Karpas-422 (cell line): ENCODE measurements at regions not wholly inside any gene's neighbourhood (a gene's known extent, or its start where the extent isn't known, plus 50 kb on each side); places are given as distances from the start of the nearest gene placed in this dataset.

ENCODE experiments used
- DNase-seq: peaks from one replicate; pipeline ENCODE4 v3.0.0-alpha.2; 2015
- H2AFZ ChIP-seq: fragments of 200-600 bp; sonication (generic); 2 replicates; pipeline ENCODE4 v1.6.1; 2014; ENCODE audit warnings: antibody characterized with exemption, low read length, mixed read lengths
- H3K27ac ChIP-seq: fragments of 200-600 bp; sonication (generic); 2 replicates; pipeline ENCODE4 v1.5.1; 2014; ENCODE audit warnings: mild to moderate bottlenecking, low read length, moderate library complexity
- H3K27me3 ChIP-seq: fragments of 200-600 bp; sonication (generic); 2 replicates; pipeline ENCODE4 v1.6.1; 2014; ENCODE audit warnings: low read length, mixed read lengths
- H3K36me3 ChIP-seq: fragments of 200-600 bp; sonication (generic); 2 replicates; pipeline ENCODE4 v1.6.1; 2014; ENCODE audit warnings: low read length, mixed read lengths; ENCODE audit not compliant: insufficient read depth
- H3K4me1 ChIP-seq: fragments of 200-600 bp; sonication (generic); 2 replicates; pipeline ENCODE4 v1.6.1; 2014; ENCODE audit warnings: mild to moderate bottlenecking, low read length, mixed read lengths
- H3K4me2 ChIP-seq: fragments of 200-600 bp; sonication (generic); 2 replicates; pipeline ENCODE4 v1.6.1; 2014; ENCODE audit warnings: low read length, low read depth, mild to moderate bottlenecking; ENCODE audit not compliant: poor library complexity, severe bottlenecking
- H3K4me3 ChIP-seq: fragments of 200-600 bp; sonication (generic); 2 replicates; pipeline ENCODE4 v1.5.1; 2014; ENCODE audit warnings: mild to moderate bottlenecking, antibody characterized with exemption, low read length, mixed read lengths
- H3K79me2 ChIP-seq: fragments of 200-600 bp; sonication (generic); 2 replicates; pipeline ENCODE4 v1.6.1; 2014; ENCODE audit warnings: mild to moderate bottlenecking, low read length, mixed read lengths
- H3K9ac ChIP-seq: fragments of 200-600 bp; sonication (generic); 2 replicates; pipeline ENCODE4 v1.6.0; 2014; ENCODE audit warnings: low read length
- H3K9me2 ChIP-seq: fragments of 200-600 bp; sonication (generic), shearing (Covaris generic); replicated peaks from 2 replicates; pipeline ENCODE4 v1.6.0; 2014; ENCODE audit warnings: mild to moderate bottlenecking, low read length, moderate library complexity; ENCODE audit not compliant: insufficient read depth
- H3K9me3 ChIP-seq: fragments of 300-700, 200-600 bp; sonication (generic); 2 replicates; pipeline ENCODE4 v1.6.1; 2014; ENCODE audit warnings: low read length, mixed read lengths
- H4K20me1 ChIP-seq: fragments of 200-600 bp; sonication (generic); 2 replicates; pipeline ENCODE4 v1.6.1; 2014; ENCODE audit warnings: mild to moderate bottlenecking, antibody characterized with exemption, low read length, low read depth; ENCODE audit not compliant: insufficient read depth

DNA sequence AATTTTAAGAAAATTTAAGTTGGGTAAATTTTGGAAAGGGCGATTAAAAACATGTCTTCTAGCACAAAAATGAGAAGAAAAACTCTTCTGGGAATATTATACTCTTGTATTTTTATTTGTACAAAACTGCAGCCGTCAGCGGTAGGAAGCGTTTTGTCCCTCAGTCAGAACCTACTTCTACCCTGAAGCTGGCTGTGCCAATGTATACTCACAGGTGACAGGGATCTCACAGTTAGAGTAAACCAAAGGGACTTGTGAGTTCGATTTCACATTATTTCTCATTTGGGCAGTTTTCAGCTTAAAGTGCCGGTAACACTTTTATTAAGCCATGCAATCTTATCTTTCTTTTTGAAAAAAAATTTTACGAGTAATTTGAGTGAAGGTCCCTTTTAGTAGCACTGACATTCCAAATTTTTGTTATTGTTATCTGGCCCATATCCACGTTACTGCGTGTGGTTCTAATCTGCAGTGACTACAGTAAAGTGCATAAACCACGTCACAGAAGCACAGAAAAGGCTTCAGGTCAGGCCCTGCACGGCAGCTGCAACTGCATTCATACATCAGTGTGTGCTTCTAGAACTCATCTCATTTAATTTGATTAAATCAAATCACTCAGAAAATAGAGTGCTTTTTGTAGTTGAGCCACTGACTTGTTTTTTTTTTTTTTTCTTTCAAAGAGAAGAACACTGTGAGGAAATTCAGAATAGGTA is 387.3 kb downstream of the LIG4 start:
- no peaks in the 10 kb centered on the region for H3K27me3 ChIP-seq
- H3K4me1 ChIP-seq = no peaks in the 10 kb centered on the region
- H3K4me2 ChIP-seq = no peak overlapping the region
- H3K27ac ChIP-seq = no peak overlapping the region
- H3K79me2 ChIP-seq = no peaks in the 10 kb centered on the region
- no peaks in the 10 kb centered on the region for H3K36me3 ChIP-seq
- DNase-seq = no peak
- no peaks in the 10 kb centered on the region for H4K20me1 ChIP-seq
- no peaks in the 10 kb centered on the region for H3K9me2 ChIP-seq
- no peak overlapping the region for H2AFZ ChIP-seq
- no peak overlapping the region for H3K4me3 ChIP-seq
- no peak overlapping the region for H3K9ac ChIP-seq
- peaks cover 34% of the 10 kb centered on the region for H3K9me3 ChIP-seq

DNA sequence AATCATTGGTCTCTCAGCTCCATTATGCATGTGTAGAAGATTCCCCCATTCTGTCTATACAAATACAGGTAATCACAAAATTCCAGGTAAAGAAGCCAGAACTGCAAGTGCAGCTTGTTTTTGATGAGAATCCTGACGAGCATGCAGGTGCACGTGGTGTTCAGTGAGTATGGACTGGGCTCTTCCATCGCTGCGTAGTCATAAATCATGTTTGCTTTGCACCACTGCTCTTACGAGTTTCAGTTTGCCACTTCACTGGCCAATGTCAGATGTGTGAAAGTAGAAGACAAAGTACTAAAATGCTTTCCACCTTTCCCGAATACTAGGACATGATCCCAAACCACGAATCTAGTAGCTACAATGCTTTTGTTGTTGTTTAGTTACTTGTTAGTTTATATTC is 390.7 kb downstream of the LIG4 start:
- H4K20me1 ChIP-seq = no peaks in the 10 kb centered on the region
- H3K27me3 ChIP-seq = no peaks in the 10 kb centered on the region
- no peaks in the 10 kb centered on the region for H3K36me3 ChIP-seq
- H3K9me3 ChIP-seq = peaks cover 39% of the 10 kb centered on the region
- no peak for DNase-seq
- H3K4me3 ChIP-seq = no peak overlapping the region
- H3K4me1 ChIP-seq = no peaks in the 10 kb centered on the region
- H3K27ac ChIP-seq = no peak overlapping the region
- H3K9me2 ChIP-seq = no peaks in the 10 kb centered on the region
- no peak overlapping the region for H3K4me2 ChIP-seq
- H3K9ac ChIP-seq = no peak overlapping the region
- H2AFZ ChIP-seq = no peak overlapping the region
- no peaks in the 10 kb centered on the region for H3K79me2 ChIP-seq

DNA sequence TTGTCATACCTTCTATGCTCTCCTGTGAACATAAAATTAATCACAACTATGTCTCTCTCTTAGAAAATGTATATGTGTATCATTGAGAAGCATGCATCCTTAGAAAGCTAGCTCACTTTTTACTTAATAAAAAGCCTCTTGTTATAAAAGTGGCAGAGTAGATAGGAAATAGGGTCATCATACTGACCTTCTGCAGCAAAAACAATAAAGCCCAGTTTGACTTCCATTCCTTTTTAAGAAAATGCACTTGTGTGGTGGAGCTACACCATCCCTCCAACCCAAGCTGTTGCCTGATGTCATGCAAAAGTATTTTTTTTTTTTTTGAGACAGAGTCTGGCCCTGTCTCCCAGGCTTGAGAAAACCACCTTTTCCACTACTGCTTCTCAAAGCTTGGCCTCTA is 393.3 kb downstream of the LIG4 start:
- no peaks in the 10 kb centered on the region for H3K36me3 ChIP-seq
- DNase-seq = no peak
- H3K9ac ChIP-seq = no peak overlapping the region
- H3K27me3 ChIP-seq = no peaks in the 10 kb centered on the region
- no peak overlapping the region for H3K4me3 ChIP-seq
- H3K9me2 ChIP-seq = no peaks in the 10 kb centered on the region
- no peaks in the 10 kb centered on the region for H3K79me2 ChIP-seq
- H3K4me2 ChIP-seq = no peak overlapping the region
- no peaks in the 10 kb centered on the region for H4K20me1 ChIP-seq
- H3K4me1 ChIP-seq = no peaks in the 10 kb centered on the region
- H2AFZ ChIP-seq = no peak overlapping the region
- peaks cover 30% of the 10 kb centered on the region for H3K9me3 ChIP-seq
- no peak overlapping the region for H3K27ac ChIP-seq

DNA sequence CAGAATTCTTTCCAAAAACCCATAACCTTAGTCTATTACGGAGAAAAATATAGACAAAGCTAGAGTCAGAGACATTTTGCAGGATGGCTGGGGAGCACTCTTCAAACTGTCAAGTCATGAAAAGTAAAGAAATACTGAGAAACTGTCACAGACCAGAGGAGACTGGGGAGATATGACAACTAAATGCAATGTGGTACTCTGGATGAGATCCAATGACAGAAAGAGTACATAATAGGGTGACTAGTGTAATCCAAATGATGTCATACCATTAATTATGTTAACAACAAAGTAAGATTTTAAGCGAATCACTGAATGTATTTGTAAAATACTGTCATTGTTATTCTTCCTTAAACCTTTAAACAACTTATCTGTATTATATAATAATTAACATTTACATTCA is 393.8 kb downstream of the LIG4 start:
- H3K4me1 ChIP-seq = no peaks in the 10 kb centered on the region
- H3K79me2 ChIP-seq = no peaks in the 10 kb centered on the region
- no peak overlapping the region for H3K4me3 ChIP-seq
- peaks cover 24% of the 10 kb centered on the region for H3K9me3 ChIP-seq
- H2AFZ ChIP-seq = no peak overlapping the region
- H3K9ac ChIP-seq = no peak overlapping the region
- no peaks in the 10 kb centered on the region for H3K27me3 ChIP-seq
- H3K27ac ChIP-seq = no peak overlapping the region
- no peaks in the 10 kb centered on the region for H3K9me2 ChIP-seq
- H4K20me1 ChIP-seq = no peaks in the 10 kb centered on the region
- H3K4me2 ChIP-seq = no peak overlapping the region
- H3K36me3 ChIP-seq = no peaks in the 10 kb centered on the region
- DNase-seq = no peak

DNA sequence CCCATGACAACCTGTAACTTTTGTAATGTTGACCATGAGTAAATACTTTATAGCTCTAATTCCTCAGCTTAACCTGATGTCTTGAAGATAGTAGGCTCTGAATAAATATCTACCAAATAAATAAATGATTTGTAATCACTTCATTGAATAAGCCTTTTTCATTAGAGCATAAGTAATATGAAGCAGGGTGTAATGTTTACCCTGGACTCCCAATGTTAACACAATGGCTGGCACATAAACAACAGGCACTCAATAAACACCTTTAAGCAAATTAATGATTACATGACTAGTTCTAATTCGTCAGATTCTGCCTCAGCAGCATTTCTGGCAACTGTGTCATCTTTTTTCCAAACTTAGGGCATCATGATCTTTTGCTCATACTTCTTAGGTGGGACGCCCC is 396.3 kb downstream of the LIG4 start:
- Histone ChIP-seq H2AFZ (no peak overlapping the region), H3K79me2 (no peaks in the 10 kb centered on the region), H3K27me3 (no peaks in the 10 kb centered on the region), H3K9me3 (peaks cover 13% of the 10 kb centered on the region), H3K4me1 (no peaks in the 10 kb centered on the region), H3K27ac (no peak overlapping the region), H3K9me2 (no peaks in the 10 kb centered on the region), H3K4me3 (no peak overlapping the region), H3K36me3 (no peaks in the 10 kb centered on the region), H4K20me1 (no peaks in the 10 kb centered on the region), H3K9ac (no peak overlapping the region), H3K4me2 (no peak overlapping the region)
- no peak for DNase-seq

DNA sequence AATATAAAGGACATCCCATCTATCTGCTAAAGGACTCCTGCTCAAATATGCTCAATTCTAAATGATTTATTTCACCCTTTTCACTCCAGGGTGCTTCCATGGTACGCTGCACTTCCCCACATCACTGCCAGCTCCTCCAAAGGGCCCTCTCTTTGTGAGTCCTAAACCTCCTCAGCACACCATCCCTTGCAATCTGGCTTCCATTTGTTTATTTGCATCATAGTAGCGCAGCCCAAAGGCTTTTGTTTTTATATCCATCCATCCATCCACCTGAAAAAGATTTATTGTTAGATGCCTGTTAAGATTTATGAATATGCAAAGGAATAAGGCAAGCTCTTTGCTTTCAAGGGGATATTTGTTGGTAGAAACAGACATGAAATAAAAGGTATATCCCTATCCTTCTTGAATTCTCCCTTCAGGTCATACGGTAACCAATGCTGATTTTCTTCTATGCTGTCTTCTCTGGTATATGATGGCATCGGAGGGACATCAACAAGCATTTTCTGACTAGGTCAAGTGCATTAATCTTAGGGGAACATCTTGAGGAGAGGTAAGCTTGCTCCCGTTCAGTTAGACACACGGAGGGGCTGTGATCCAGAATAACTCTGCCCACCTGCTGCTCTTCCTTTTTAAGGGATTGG is 397.6 kb downstream of the LIG4 start:
- Histone ChIP-seq H4K20me1 (no peaks in the 10 kb centered on the region), H3K36me3 (no peaks in the 10 kb centered on the region), H3K9me3 (peaks cover 16% of the 10 kb centered on the region), H3K9ac (no peak overlapping the region), H3K27ac (no peak overlapping the region), H3K4me2 (no peak overlapping the region), H3K4me3 (no peak overlapping the region), H3K4me1 (no peaks in the 10 kb centered on the region), H2AFZ (no peak overlapping the region), H3K27me3 (no peaks in the 10 kb centered on the region), H3K79me2 (no peaks in the 10 kb centered on the region), H3K9me2 (no peaks in the 10 kb centered on the region)
- DNase-seq = no peak

DNA sequence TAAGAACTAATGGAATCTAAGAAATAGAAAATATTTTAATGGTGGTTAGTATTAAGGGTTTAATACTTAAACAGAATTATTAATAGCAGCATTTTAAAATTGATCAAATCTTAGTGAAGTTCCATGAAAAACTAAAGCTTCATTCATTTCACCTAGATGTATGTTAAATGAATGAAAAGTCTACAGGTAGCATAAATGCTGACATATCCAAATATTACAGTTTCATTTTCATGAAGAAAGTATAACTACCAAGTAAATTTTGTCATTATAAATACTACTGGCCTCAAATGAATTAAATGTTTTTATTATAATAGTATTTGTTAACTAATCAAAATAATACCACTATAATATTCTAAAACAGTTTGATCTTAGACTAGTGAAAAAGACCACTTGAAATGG is 403.3 kb downstream of the LIG4 start:
- Histone ChIP-seq H3K27ac (no peak overlapping the region), H3K4me3 (no peak overlapping the region), H4K20me1 (no peaks in the 10 kb centered on the region), H3K9ac (no peak overlapping the region), H3K4me1 (no peaks in the 10 kb centered on the region), H3K9me3 (peaks cover 24% of the 10 kb centered on the region), H3K36me3 (no peaks in the 10 kb centered on the region), H3K4me2 (no peak overlapping the region), H3K9me2 (no peaks in the 10 kb centered on the region), H3K79me2 (no peaks in the 10 kb centered on the region), H2AFZ (no peak overlapping the region), H3K27me3 (no peaks in the 10 kb centered on the region)
- no peak for DNase-seq

DNA sequence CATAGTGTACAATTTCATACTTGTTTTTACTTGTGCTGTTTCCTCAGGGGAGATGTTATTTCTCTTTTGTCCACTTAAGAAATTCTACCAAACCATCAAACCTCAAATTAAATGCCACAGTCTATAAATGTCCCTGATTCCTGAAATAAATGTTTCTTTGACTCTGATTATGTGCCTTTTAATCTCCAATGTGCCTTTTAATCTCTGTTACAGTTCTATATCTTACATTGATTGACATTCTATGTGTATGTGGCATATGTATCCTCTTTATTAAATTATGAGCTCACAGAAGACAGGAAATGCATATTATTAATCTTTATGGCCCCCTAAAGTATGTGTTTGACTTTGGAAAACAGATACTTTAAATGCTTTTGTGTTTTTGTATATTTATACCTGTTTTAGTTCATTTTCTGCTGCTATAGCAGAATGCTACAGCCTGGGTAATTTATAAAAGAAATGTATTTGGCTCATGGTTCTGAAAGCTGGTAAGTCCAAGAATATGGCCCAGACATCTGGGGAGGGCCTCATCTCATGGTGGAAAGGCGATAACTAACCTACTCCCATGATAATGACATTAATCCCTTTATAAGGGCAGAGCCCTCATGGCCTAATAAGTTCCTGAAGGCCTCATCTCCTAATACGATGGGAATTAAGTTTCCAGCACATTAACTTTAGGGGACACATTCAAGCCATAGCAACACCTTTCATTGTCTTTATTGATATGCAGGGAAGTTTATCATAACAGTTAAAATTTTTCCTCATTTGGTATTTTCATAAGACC is 403.9 kb downstream of the LIG4 start:
- no peak overlapping the region for H3K27ac ChIP-seq
- H3K27me3 ChIP-seq = no peaks in the 10 kb centered on the region
- H3K9me2 ChIP-seq = no peaks in the 10 kb centered on the region
- H3K4me2 ChIP-seq = no peak overlapping the region
- H4K20me1 ChIP-seq = no peaks in the 10 kb centered on the region
- no peaks in the 10 kb centered on the region for H3K36me3 ChIP-seq
- no peaks in the 10 kb centered on the region for H3K79me2 ChIP-seq
- no peak overlapping the region for H3K4me3 ChIP-seq
- H3K9me3 ChIP-seq = peaks cover 24% of the 10 kb centered on the region
- H3K9ac ChIP-seq = no peak overlapping the region
- DNase-seq = no peak
- H3K4me1 ChIP-seq = no peaks in the 10 kb centered on the region
- no peak overlapping the region for H2AFZ ChIP-seq
